HG02981 (cell line): ENCODE measurements at regions not wholly inside any gene's neighbourhood (a gene's known extent, or its start where the extent isn't known, plus 50 kb on each side); places are given as distances from the start of the nearest gene placed in this dataset.

ENCODE experiments used
- ATAC-seq: cut with Tn5 transposase; IDR thresholded peaks from one replicate; pipeline ENCODE4 v1.9.1; 2021; ENCODE audit warnings: mild to moderate bottlenecking, moderate library complexity; ENCODE audit not compliant: unreplicated experiment

DNA sequence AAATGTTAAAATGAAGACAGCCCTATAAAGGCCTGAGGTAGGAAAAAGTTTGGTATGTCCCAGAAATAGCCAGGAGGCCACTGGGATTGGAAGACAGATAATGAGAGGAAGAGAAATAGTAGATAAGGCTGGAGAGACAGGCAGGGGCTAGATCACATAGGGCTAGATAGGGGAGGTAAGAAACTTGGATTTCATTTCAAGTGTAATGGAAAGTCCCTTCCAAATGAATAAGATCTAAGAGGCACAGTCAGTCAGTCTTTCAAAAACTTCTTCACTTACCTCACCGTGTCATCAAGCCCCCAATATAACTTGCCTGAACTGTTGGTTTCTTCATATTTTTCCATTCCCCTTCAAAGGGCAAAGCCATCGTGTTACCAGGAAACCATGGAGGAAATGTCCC is 121.8 kb downstream of the SPCS3 start:
- ATAC-seq, result no peak

GRCh38 chr4:176443117-176443516 is 123.4 kb downstream of the SPCS3 start:
- no peak for ATAC-seq

- no peak for ATAC-seq
Measured at GRCh38 chr4:176443646-176444409, 124.1 kb downstream of the SPCS3 start.

DNA sequence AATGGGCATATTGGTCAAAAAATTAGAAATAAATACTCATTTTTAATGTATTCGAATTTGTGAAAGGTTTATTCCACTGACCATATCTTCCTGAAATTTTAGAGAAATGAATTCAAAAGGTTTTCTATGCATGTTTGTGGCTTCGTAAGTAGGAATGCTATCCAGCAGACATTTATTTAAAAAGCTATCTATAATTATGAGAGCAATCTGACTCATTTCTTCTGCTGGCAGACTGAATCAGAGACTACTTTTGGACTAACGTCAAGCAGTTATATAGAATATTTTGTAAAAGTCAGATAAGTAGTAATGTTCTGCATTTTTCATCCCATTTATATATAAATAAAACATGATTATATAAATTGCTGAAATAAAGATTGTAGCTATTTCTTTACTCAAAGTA is 125.0 kb downstream of the SPCS3 start:
- no peak for ATAC-seq

GRCh38 chr4:176448761-176449160 is 129.0 kb downstream of the SPCS3 start:
- ATAC-seq, result no peak

GRCh38 chr4:176451443-176451842 is 131.7 kb downstream of the SPCS3 start:
- no peak for ATAC-seq

DNA sequence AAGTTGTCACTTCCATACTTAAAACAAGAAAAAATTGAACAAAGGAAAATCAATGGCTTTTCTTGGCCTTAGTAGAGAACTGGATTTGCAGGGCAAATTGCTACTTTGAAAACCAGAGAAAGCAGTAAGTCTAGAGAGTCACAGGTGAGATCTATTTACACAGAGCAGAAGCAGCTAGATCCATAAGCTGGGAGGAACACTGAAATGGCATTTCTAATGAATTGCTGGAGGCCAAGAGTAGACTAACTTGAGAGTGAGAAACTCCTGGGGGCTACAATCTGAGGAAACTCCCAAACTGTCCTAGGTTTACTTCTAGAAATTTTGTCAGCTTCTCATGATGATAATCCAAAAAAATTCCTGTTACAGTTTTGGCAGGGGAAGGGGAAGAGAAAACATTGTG is 133.3 kb downstream of the SPCS3 start:
- ATAC-seq, result no peak

DNA sequence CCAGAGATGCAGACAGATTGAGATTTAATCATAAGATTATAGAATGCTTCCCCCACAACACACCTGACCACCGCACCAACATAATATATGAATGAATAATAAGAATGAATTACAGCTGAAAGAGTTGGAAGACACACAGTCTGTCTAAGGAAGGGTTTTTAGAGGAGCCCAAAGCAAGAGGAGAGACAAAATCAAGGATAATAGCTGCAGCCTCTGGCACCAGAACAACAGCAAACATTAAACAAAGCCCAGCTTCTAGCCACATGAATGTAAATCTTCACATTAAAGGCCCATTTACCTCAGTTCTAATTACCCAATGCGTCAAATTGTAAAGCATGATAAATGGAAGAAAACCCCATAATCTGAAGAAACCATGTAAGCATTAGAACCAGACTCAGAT is 133.9 kb downstream of the SPCS3 start:
- no peak for ATAC-seq

DNA sequence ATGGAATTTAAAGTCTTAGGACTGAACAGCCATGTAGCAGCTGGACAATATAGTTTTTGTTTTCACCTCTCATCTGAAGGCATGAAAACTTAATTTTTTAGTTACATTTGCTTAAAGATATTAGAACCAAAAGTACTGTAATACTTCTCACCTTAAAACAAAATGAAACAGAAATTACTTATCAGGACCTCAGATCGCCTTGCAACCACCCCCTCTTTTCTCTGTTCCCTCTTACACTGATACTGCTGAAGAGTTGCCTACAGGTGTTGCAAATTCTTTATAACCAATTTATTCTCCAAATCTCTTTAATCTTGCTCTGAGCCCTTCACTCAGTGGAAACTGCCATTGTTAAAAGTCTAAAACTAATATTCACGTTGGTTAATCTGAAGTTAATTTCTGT is 145.0 kb downstream of the SPCS3 start:
- peak; percentile 96 for ATAC-seq

DNA sequence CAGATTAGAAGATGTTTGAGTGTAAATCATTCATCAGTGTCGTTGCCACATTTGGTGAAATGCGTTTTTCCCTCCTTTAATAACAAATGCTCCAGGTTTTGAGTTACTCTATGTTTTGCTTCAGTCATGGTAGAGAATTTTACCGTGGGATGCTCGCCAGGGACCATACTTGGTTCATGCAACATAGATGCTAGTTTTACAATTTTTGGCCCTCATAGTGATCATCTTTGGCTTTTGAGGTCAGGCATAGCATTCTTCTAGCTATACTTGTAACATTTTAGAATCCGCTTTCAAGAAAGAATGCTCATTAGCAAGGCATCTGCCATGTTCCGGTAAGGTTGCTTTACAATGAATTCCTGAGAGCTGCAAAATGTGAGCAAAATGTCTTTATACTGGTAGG is 147.2 kb downstream of the SPCS3 start:
- no peak for ATAC-seq

- no peak for ATAC-seq
Measured at GRCh38 chr4:176469546-176469945, 149.8 kb downstream of the SPCS3 start.

DNA sequence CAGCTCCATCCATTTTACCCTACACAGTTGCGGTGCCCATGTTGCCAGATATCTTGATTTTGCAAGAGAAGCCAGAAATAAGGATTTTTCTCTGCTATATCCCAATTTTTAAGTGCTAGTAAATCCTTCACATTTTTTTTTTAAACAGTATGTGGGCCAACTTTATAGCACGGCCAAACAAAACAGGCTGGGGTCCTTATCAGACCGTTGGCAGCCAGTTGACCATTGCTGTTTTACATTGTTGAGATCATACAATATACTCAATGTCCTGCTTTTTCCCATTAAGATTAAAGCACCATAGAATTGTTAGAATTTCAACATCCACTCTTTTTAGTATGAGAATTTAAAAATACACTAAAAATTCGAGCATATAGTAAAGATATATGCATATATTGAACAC is 150.9 kb downstream of the SPCS3 start:
- ATAC-seq, result no peak

DNA sequence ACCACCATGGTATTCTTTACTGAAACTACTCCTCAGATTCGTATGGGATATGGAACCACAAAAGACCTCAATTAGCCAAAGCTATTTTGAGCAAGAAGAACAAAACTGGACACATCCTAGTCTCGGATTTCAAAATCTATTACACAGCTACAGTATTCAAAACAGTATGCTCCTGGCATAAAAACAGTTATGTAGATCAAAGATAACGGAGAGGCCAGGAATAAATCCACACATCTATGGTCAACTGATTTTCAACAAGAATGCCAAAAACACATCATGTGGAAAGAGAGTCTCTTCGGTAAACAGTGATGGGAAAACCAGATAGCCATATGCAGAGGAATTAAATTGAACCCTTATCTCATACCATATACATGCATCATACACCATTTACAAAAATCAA is 155.3 kb downstream of the SPCS3 start:
- ATAC-seq, result no peak

DNA sequence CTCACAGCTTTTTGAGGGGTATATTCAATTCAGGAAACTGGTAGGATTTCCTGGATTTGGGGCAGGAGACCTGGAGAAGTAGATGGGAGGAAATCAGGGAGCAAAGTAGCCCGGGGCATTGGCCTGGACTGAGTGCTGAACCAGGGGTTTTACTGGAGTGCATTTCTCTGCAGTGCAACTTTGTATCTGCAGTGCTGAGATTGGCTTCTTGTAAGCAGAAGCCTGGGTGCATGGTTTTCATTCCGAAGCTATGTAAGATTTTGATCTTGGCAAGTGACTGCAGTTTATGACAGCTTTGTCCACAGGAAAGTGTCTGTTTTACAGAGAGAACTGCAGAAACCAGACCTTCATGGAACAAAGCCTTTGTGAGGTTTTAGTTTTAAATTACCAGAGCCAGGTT is 158.3 kb downstream of the SPCS3 start:
- no peak for ATAC-seq

- ATAC-seq, result peak; percentile 67
Measured at GRCh38 chr4:176479767-176480166, 160.0 kb downstream of the SPCS3 start.

- ATAC-seq, result no peak
Measured at GRCh38 chr4:176482972-176483371, 163.2 kb downstream of the SPCS3 start.

DNA sequence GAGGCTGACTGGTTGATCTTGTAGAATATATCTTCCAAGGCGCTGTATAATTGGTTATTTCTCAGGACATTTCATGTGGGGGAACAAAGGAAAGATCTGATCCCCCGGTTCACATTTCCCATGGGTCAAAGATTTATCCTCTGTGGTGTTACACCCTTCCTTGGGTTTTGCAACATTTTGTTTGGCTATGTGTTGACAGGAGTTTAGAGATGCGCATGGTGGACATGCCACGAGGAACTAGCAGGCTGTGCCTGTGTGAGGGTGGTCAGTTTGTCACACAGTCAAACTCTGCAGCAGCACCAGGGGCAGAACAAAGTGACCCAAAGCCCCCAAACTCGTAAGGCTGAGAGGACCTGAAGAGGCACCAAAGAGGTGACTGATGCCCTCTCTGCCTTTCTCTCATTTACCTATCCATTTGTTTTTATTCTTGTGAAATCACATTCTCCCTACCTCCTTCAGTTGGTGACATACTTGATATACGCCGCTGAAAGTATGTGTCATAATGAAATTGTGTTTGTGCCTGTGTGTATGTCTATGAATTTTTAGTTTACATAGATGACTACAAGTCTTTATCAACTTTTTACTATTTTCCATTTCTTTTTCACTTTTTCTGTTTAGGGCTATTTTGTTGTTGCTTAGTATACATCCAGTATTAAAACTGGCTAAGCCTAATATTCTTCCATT is 164.7 kb downstream of the SPCS3 start:
- no peak for ATAC-seq

- ATAC-seq, result no peak
Measured at GRCh38 chr4:176489001-176489400, 169.2 kb downstream of the SPCS3 start.

DNA sequence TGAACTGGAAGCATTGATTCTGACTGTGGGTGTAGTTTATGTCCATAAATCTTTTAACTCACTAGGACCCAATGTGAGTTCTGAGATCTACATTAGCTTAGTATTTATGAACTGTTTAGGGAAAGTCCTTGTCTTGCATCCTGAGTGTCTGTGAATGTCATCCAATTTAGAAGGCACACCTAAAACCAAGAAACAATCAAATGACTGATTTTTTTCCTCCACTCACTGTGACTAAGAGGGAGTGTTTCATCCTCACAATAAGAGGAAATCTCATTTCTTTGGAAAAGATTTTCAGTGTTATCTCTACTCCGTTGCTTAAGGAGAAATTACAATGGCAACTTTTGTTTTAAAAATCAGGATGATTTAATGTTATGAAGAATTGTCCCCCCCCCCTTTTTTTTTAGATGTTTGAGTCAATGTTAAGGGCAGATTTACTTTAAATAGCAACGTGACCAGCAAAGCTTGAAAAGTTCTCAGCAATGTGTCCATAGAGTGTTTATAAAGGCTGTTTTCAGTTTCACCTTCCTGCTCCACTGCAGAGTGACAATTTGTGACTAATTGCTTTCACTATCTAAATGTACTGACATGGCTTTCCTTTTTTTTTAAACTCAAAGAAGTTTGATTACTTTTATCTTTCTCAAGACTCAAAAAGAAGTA is 173.0 kb downstream of the SPCS3 start:
- peak; percentile 100 for ATAC-seq

DNA sequence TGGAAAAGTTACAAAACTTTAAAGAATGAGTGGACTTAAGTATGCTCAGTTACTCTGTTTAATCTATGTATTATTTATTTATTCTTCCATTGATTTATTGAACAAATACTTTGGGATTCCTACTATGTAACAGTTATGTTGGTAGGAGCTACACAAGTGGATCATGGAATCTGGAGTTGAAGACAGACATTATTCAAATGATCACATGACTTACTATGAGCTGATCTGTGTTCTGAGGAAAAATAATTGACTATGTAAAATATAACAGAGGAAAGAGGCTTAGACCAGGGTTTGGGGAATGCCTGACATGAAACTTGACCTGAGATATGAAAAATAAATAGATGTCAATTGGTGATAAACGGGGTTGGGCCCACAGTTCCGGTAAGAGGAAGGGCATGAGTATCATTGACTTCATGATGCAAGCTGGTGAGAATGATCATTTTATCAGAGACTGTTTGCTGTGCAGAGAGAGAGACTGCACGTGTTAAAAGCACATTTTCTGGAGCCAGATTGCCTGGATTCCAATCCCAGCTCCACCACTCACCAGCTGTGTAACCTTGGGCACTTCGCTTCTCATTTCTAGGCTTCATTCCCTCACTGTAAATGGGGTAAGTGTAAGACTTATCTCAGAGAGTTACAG is 179.0 kb downstream of the SPCS3 start:
- no peak for ATAC-seq

- no peak for ATAC-seq
Measured at GRCh38 chr4:176499518-176499917, 179.8 kb downstream of the SPCS3 start.

DNA sequence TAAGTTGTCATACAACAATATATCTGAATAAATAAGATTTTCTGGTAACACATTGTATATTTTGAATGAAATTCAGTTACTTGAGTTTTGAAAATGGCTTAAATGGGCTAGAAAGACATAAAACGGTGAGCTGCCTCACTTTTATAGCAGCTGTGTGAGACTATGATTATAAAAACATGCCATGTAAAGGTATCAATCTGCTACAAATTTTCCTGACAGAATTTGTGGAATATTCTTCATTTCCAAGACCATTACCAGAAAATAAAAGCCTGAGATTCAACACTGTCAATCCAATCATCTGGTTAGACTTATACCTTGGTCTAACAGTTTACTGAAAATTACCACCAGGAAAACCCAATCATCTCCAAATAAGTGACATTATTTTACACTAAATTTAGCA is 181.1 kb downstream of the SPCS3 start:
- no peak for ATAC-seq
